ENCODE measurements at regions not wholly inside any gene's neighbourhood (a gene's known extent, or its start where the extent isn't known, plus 50 kb on each side); places are given as distances from the start of the nearest gene placed in this dataset.

- TF ChIP-seq MYNN (tag by site-specific recombination; IDR thresholded peaks at IDR 0.05; ENCODE audit: borderline replicate concordance) (no peak), ZBTB11 (tag by site-specific recombination; conservative IDR thresholded peaks at IDR 0.05; ENCODE audit: low read depth) (no peak), ZNF837 (tag by site-specific recombination; IDR thresholded peaks at IDR 0.05) (no peak), ZNF548 (tag by site-specific recombination; IDR thresholded peaks at IDR 0.05) (no peak)
Observed at GRCh38 chr14:27715561-27715960, 1051.0 kb upstream of the FOXG1 start.

Measured in HEK293 (cell line).